ENCODE measurements at regions not wholly inside any gene's neighbourhood (a gene's known extent, or its start where the extent isn't known, plus 50 kb on each side); places are given as distances from the start of the nearest gene placed in this dataset.

DNA sequence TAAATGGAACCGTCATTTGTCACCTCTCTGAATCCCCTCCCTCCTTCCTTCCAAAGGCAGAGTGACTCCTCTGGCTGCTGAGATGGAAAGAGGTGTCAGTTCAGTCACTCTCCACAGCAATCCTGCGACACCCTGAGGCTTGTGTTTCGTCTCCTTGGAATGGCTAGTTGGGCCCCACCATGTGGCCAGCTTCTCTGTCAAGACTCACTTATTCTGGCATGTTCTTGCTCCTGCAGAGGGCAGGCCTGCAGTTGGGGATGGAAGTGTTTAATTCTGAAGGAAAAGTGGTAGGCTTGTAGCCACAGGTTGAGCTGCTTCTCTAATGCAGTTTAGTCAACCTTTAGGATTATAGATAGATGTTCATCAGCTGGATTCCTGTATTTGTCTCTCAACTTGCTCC is 149.6 kb downstream of the LMO4 start:
- TF ChIP-seq, protein P1, sequence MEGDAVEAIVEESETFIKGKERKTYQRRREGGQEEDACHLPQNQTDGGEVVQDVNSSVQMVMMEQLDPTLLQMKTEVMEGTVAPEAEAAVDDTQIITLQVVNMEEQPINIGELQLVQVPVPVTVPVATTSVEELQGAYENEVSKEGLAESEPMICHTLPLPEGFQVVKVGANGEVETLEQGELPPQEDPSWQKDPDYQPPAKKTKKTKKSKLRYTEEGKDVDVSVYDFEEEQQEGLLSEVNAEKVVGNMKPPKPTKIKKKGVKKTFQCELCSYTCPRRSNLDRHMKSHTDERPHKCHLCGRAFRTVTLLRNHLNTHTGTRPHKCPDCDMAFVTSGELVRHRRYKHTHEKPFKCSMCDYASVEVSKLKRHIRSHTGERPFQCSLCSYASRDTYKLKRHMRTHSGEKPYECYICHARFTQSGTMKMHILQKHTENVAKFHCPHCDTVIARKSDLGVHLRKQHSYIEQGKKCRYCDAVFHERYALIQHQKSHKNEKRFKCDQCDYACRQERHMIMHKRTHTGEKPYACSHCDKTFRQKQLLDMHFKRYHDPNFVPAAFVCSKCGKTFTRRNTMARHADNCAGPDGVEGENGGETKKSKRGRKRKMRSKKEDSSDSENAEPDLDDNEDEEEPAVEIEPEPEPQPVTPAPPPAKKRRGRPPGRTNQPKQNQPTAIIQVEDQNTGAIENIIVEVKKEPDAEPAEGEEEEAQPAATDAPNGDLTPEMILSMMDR (IDR thresholded peaks at IDR 0.05), result no peak
- no peak for TF ChIP-seq ZFX (IDR thresholded peaks at IDR 0.05; ENCODE audit: borderline replicate concordance)
